ENCODE measurements at regions not wholly inside any gene's neighbourhood (a gene's known extent, or its start where the extent isn't known, plus 50 kb on each side); places are given as distances from the start of the nearest gene placed in this dataset.

DNA sequence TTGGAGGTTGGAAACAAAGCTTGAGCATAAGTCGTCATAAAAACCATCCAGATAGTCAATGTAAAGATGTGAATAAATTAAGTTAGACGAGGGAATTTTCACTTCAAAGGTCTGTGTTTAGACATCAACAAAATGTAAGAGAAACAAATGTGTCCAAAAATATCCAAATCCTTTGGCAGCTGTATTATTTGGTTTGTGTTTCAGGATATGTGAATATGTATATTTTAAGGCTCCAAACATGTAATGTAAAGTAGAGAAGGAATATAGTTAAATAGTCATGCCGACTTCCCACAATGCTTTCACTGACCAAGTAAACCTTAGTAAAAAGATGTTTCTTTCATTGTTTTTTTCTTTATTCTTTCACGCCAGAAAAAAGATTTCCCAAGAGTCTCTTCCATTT is 604.9 kb upstream of the NRP1 start:
- Histone ChIP-seq H3F3A (ENCODE audit: low read depth) (no peaks in the 10 kb centered on the region), H3K36me3 (ENCODE audit: insufficient read depth, low read length) (no peaks in the 10 kb centered on the region), H3K79me2 (ENCODE audit: insufficient read depth, low read length) (no peaks in the 10 kb centered on the region), H3K9me3 (ENCODE audit: insufficient read depth, low read depth, low read length) (no peaks in the 10 kb centered on the region), H3K27me3 (ENCODE audit: insufficient read depth, low read length, poor library complexity, severe bottlenecking) (no peaks in the 10 kb centered on the region), H3K4me1 (ENCODE audit: insufficient read depth, low read length, poor library complexity, severe bottlenecking) (no peaks in the 10 kb centered on the region), H2AFZ (ENCODE audit: low read length) (no peak overlapping the region), H3K9me2 (replicated peaks; ENCODE audit: low read depth, low read length) (no peaks in the 10 kb centered on the region), H4K20me1 (ENCODE audit: insufficient read depth, low read length, poor library complexity, severe bottlenecking) (no peaks in the 10 kb centered on the region), H3K9ac (ENCODE audit: low read depth, low read length, poor library complexity, severe bottlenecking) (no peak overlapping the region), H3K4me3 (ENCODE audit: low read length, poor library complexity, severe bottlenecking) (no peak overlapping the region), H3K4me2 (ENCODE audit: low read depth, low read length, poor library complexity, severe bottlenecking) (no peak overlapping the region)
- TF ChIP-seq EZH2phosphoT487 (IDR thresholded peaks at IDR 0.05; ENCODE audit: borderline replicate concordance), result no peak
- TF ChIP-seq CTCF (conservative IDR thresholded peaks at IDR 0.05; ENCODE audit: low read length), result no peak

- H4K20me1 ChIP-seq (ENCODE audit: insufficient read depth, low read length, poor library complexity, severe bottlenecking), result no peaks in the 10 kb centered on the region
- H3K4me1 ChIP-seq (ENCODE audit: insufficient read depth, low read length, poor library complexity, severe bottlenecking), result no peaks in the 10 kb centered on the region
- no peak overlapping the region for H3K9ac ChIP-seq (ENCODE audit: low read depth, low read length, poor library complexity, severe bottlenecking)
- no peaks in the 10 kb centered on the region for H3K9me3 ChIP-seq (ENCODE audit: insufficient read depth, low read depth, low read length)
- H3K36me3 ChIP-seq (ENCODE audit: insufficient read depth, low read length), result no peaks in the 10 kb centered on the region
- no peaks in the 10 kb centered on the region for H3F3A ChIP-seq (ENCODE audit: low read depth)
- H2AFZ ChIP-seq (ENCODE audit: low read length), result no peak overlapping the region
- no peak overlapping the region for H3K4me2 ChIP-seq (ENCODE audit: low read depth, low read length, poor library complexity, severe bottlenecking)
- no peaks in the 10 kb centered on the region for H3K9me2 ChIP-seq (replicated peaks; ENCODE audit: low read depth, low read length)
- no peaks in the 10 kb centered on the region for H3K79me2 ChIP-seq (ENCODE audit: insufficient read depth, low read length)
- H3K4me3 ChIP-seq (ENCODE audit: low read length, poor library complexity, severe bottlenecking), result no peak overlapping the region
- no peaks in the 10 kb centered on the region for H3K27me3 ChIP-seq (ENCODE audit: insufficient read depth, low read length, poor library complexity, severe bottlenecking)
- TF ChIP-seq CTCF (conservative IDR thresholded peaks at IDR 0.05; ENCODE audit: low read length) (no peak), EZH2phosphoT487 (IDR thresholded peaks at IDR 0.05; ENCODE audit: borderline replicate concordance) (no peak)
These were observed 603.5 kb upstream of the NRP1 start for GRCh38 chr10:33938001-33938400.

DNA sequence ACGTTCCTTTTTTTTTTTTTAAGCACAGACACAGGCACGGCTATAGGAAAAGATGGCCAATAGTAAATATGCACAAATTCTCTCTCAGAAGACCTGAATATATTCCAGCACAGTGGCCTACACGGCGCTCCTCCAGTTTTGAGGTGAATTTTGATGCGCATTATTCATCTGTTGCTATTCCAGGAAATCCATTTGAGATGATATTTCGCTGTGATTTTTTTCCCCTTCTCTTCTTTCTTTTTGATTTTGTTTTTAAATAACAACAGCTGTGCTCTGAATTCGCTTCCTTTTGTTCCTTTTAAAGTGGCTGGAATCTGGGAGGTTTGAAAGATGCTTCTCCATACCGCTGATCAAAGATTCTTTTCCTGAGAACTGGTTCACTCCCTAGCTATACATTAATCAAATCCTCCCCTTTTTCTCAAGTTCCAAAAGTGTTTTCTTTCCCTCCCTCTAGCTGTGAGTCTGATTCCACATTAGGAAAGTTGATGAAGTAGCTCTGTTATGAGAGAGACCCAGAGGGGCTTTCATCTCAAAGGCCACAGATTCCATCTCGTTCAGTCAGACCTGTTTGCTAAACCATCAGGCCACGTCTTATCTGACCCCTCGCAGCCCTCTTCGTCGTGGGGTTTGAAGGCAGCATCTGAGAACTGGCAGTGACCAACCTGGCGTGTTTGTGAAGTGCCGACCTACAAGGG is 602.7 kb upstream of the NRP1 start:
- H3K4me2 ChIP-seq (ENCODE audit: low read depth, low read length, poor library complexity, severe bottlenecking), result no peak overlapping the region
- no peak overlapping the region for H3K4me3 ChIP-seq (ENCODE audit: low read length, poor library complexity, severe bottlenecking)
- H4K20me1 ChIP-seq (ENCODE audit: insufficient read depth, low read length, poor library complexity, severe bottlenecking), result no peaks in the 10 kb centered on the region
- no peaks in the 10 kb centered on the region for H3K9me2 ChIP-seq (replicated peaks; ENCODE audit: low read depth, low read length)
- H2AFZ ChIP-seq (ENCODE audit: low read length), result no peak overlapping the region
- no peak for TF ChIP-seq EZH2phosphoT487 (IDR thresholded peaks at IDR 0.05; ENCODE audit: borderline replicate concordance)
- no peak for TF ChIP-seq CTCF (conservative IDR thresholded peaks at IDR 0.05; ENCODE audit: low read length)
- H3K4me1 ChIP-seq (ENCODE audit: insufficient read depth, low read length, poor library complexity, severe bottlenecking), result no peaks in the 10 kb centered on the region
- no peaks in the 10 kb centered on the region for H3F3A ChIP-seq (ENCODE audit: low read depth)
- H3K36me3 ChIP-seq (ENCODE audit: insufficient read depth, low read length), result no peaks in the 10 kb centered on the region
- H3K79me2 ChIP-seq (ENCODE audit: insufficient read depth, low read length), result no peaks in the 10 kb centered on the region
- H3K9ac ChIP-seq (ENCODE audit: low read depth, low read length, poor library complexity, severe bottlenecking), result no peak overlapping the region
- no peaks in the 10 kb centered on the region for H3K9me3 ChIP-seq (ENCODE audit: insufficient read depth, low read depth, low read length)
- no peaks in the 10 kb centered on the region for H3K27me3 ChIP-seq (ENCODE audit: insufficient read depth, low read length, poor library complexity, severe bottlenecking)
